Liver (tissue), 8 donors: ENCODE measurements at regions not wholly inside any gene's neighbourhood (a gene's known extent, or its start where the extent isn't known, plus 50 kb on each side); places are given as distances from the start of the nearest gene placed in this dataset.

ENCODE experiments used
- DNase-seq: peaks from one replicate; pipeline ENCODE4 v3.0.0-alpha.2; 2017; ENCODE audit warnings: low spot score
- H3K27ac ChIP-seq, 2 donors: one replicate each; pipeline ENCODE4 v1.7.0; 2013; ENCODE audit warnings: inconsistent platforms in 2 of 2, low read length in 2 of 2, control low read depth in 1 of 2, low read depth in 1 of 2, mild to moderate bottlenecking in 1 of 2
- H3K27me3 ChIP-seq, 4 donors: one replicate each; pipeline versions ENCODE4 v1.6.1 to v1.7.0; 2013; ENCODE audit warnings: low read length in 3 of 4, inconsistent platforms in 1 of 4, mild to moderate bottlenecking in 1 of 4, moderate library complexity in 1 of 4; ENCODE audit not compliant: control insufficient read depth in 4 of 4, insufficient read depth in 4 of 4
- H3K36me3 ChIP-seq, 4 donors: one replicate each; pipeline versions ENCODE4 v1.6.1 to v1.7.0; 2013; ENCODE audit warnings: low read length in 3 of 4, mild to moderate bottlenecking in 3 of 4, low read depth in 1 of 4, moderate library complexity in 1 of 4; ENCODE audit not compliant: control insufficient read depth in 4 of 4, insufficient read depth in 3 of 4
- H3K4me1 ChIP-seq, 4 donors: one replicate each; pipeline versions ENCODE4 v1.6.1 to v1.7.0; 2013; ENCODE audit warnings: low read length in 3 of 4, mild to moderate bottlenecking in 3 of 4, moderate library complexity in 1 of 4; ENCODE audit not compliant: control insufficient read depth in 4 of 4, insufficient read depth in 4 of 4
- H3K4me3 ChIP-seq, 3 donors: one replicate each; pipeline versions ENCODE4 v1.6.1 to v1.7.0; 2013; ENCODE audit warnings: low read length in 3 of 3, control low read depth in 1 of 3, low read depth in 1 of 3, mild to moderate bottlenecking in 1 of 3
- H3K9ac ChIP-seq, 2 donors: one replicate each; pipeline ENCODE4 v1.7.0; 2013; ENCODE audit warnings: low read length in 2 of 2, mild to moderate bottlenecking in 2 of 2, moderate library complexity in 2 of 2, control low read depth in 1 of 2, low read depth in 1 of 2
- H3K9me3 ChIP-seq, 4 donors: one replicate each; pipeline versions ENCODE4 v1.6.1 to v1.7.0; 2013; ENCODE audit warnings: low read length in 3 of 4; ENCODE audit not compliant: control insufficient read depth in 4 of 4
- EGR1 ChIP-seq, 2 donors: IDR thresholded peaks; 2 replicates each; pipeline ENCODE4 v1.6.1; 2016 to 2018; ENCODE audit warnings: antibody characterized with exemption in 2 of 2, low read depth in 2 of 2
- FOXA1 ChIP-seq: IDR thresholded peaks from 2 replicates; pipeline ENCODE4 v1.6.1; 2016; ENCODE audit warnings: antibody characterized with exemption
- GABPA ChIP-seq, 2 donors: IDR thresholded peaks in 1 of 2; conservative IDR thresholded peaks in 1 of 2; 2 replicates each; pipeline ENCODE4 v1.6.1; 2016; ENCODE audit warnings: antibody characterized with exemption in 2 of 2, mild to moderate bottlenecking in 1 of 2, moderate library complexity in 1 of 2
- HNF4A ChIP-seq, 2 donors: conservative IDR thresholded peaks; 2 replicates each; pipeline ENCODE4 v1.6.1; 2016; ENCODE audit warnings: antibody characterized with exemption in 2 of 2, mild to moderate bottlenecking in 2 of 2
- HNF4G ChIP-seq: IDR thresholded peaks from 2 replicates; pipeline ENCODE4 v1.6.1; 2016; ENCODE audit warnings: antibody characterized with exemption
- JUND ChIP-seq, 2 donors: IDR thresholded peaks; 2 replicates each; pipeline ENCODE4 v1.6.1; 2016; ENCODE audit warnings: antibody characterized with exemption in 2 of 2
- NR2F2 ChIP-seq: IDR thresholded peaks from 2 replicates; pipeline ENCODE4 v1.6.1; 2016; ENCODE audit warnings: antibody characterized with exemption
- SP1 ChIP-seq: IDR thresholded peaks from 2 replicates; pipeline ENCODE4 v1.6.1; 2018; ENCODE audit warnings: antibody characterized with exemption, mild to moderate bottlenecking
- TAF1 ChIP-seq: conservative IDR thresholded peaks from 2 replicates; pipeline ENCODE4 v1.6.1; 2016; ENCODE audit warnings: antibody characterized with exemption, mild to moderate bottlenecking
- YY1 ChIP-seq: IDR thresholded peaks from 2 replicates; pipeline ENCODE4 v1.6.1; 2016; ENCODE audit warnings: antibody characterized with exemption, mild to moderate bottlenecking
- ZBTB33 ChIP-seq: IDR thresholded peaks from 2 replicates; pipeline ENCODE4 v1.6.1; 2016; ENCODE audit warnings: antibody characterized with exemption
- WGBS: extraction: QIAGEN DNeasy Blood & Tissue Kit; methylation state at CpG from one replicate; pipeline ENCODE4 v1.1.7; 2013; 5-methylcytosine and 5-hydroxymethylcytosine counted together
- TF ChIP-seq, protein P1 (sequence below): IDR thresholded peaks from 2 replicates; pipeline ENCODE4 v1.6.1; 2016; ENCODE audit warnings: antibody characterized with exemption, mild to moderate bottlenecking
- TF ChIP-seq, protein P2 (sequence below): fragments of 150-350 bp; IDR thresholded peaks from 2 replicates; pipeline ENCODE4 v1.5.1; 2017; ENCODE audit warnings: improper control_type of control experiment, low read depth, low read length; ENCODE audit not compliant: missing input control
- TF ChIP-seq, protein P3 (sequence below): IDR thresholded peaks from 2 replicates; pipeline ENCODE4 v1.6.1; 2016; ENCODE audit warnings: antibody characterized with exemption
- donor health status: healthy.
- donor health status: healthy.
- donor health status: healthy.
- donor health status: healthy.
- donor health status: healthy.

GRCh38 chr10:58951746-58952145 is 224.7 kb upstream of the PHYHIPL start:
- no peak overlapping the region for H3K27ac ChIP-seq
- no peak for TF ChIP-seq SP1
- no peak for TF ChIP-seq ZBTB33
- TF ChIP-seq, protein P1, sequence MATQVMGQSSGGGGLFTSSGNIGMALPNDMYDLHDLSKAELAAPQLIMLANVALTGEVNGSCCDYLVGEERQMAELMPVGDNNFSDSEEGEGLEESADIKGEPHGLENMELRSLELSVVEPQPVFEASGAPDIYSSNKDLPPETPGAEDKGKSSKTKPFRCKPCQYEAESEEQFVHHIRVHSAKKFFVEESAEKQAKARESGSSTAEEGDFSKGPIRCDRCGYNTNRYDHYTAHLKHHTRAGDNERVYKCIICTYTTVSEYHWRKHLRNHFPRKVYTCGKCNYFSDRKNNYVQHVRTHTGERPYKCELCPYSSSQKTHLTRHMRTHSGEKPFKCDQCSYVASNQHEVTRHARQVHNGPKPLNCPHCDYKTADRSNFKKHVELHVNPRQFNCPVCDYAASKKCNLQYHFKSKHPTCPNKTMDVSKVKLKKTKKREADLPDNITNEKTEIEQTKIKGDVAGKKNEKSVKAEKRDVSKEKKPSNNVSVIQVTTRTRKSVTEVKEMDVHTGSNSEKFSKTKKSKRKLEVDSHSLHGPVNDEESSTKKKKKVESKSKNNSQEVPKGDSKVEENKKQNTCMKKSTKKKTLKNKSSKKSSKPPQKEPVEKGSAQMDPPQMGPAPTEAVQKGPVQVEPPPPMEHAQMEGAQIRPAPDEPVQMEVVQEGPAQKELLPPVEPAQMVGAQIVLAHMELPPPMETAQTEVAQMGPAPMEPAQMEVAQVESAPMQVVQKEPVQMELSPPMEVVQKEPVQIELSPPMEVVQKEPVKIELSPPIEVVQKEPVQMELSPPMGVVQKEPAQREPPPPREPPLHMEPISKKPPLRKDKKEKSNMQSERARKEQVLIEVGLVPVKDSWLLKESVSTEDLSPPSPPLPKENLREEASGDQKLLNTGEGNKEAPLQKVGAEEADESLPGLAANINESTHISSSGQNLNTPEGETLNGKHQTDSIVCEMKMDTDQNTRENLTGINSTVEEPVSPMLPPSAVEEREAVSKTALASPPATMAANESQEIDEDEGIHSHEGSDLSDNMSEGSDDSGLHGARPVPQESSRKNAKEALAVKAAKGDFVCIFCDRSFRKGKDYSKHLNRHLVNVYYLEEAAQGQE, result no peak
- no peak for TF ChIP-seq TAF1
- TF ChIP-seq HNF4A (conservative IDR thresholded peaks at IDR 0.05), result no peak
- no peak for TF ChIP-seq JUND (IDR thresholded peaks at IDR 0.05)
- no peak for TF ChIP-seq FOXA1
- no peak for TF ChIP-seq GABPA (IDR thresholded peaks at IDR 0.05 in 1 of 2, conservative IDR thresholded peaks at IDR 0.05 in 1 of 2)
- no peak for TF ChIP-seq EGR1 (IDR thresholded peaks at IDR 0.05; ENCODE audit: low read depth in 2 of 2)
- TF ChIP-seq, protein P2, sequence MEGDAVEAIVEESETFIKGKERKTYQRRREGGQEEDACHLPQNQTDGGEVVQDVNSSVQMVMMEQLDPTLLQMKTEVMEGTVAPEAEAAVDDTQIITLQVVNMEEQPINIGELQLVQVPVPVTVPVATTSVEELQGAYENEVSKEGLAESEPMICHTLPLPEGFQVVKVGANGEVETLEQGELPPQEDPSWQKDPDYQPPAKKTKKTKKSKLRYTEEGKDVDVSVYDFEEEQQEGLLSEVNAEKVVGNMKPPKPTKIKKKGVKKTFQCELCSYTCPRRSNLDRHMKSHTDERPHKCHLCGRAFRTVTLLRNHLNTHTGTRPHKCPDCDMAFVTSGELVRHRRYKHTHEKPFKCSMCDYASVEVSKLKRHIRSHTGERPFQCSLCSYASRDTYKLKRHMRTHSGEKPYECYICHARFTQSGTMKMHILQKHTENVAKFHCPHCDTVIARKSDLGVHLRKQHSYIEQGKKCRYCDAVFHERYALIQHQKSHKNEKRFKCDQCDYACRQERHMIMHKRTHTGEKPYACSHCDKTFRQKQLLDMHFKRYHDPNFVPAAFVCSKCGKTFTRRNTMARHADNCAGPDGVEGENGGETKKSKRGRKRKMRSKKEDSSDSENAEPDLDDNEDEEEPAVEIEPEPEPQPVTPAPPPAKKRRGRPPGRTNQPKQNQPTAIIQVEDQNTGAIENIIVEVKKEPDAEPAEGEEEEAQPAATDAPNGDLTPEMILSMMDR, result no peak
- no peak for TF ChIP-seq YY1
- TF ChIP-seq, protein P3, sequence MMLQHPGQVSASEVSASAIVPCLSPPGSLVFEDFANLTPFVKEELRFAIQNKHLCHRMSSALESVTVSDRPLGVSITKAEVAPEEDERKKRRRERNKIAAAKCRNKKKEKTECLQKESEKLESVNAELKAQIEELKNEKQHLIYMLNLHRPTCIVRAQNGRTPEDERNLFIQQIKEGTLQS, result no peak
- TF ChIP-seq HNF4G, result no peak
- no peak for TF ChIP-seq NR2F2

GRCh38 chr10:58952162-58952601 is 224.3 kb upstream of the PHYHIPL start:
- no peaks in the 10 kb centered on the region for H3K9me3 ChIP-seq
- peak; percentile 63 for TF ChIP-seq NR2F2
- TF ChIP-seq FOXA1, result no peak
- TF ChIP-seq, protein P1, result peak; percentile 34
- H3K27ac ChIP-seq, result no peak overlapping the region
- no peaks in the 10 kb centered on the region for H3K36me3 ChIP-seq
- no peak overlapping the region for H3K9ac ChIP-seq
- H3K27me3 ChIP-seq, result no peaks in the 10 kb centered on the region
- no peaks in the 10 kb centered on the region for H3K4me1 ChIP-seq
- no peak overlapping the region for H3K4me3 ChIP-seq
- DNase-seq, result no peak
- 61% methylated on average over 5 of the region's 5 CpGs for WGBS

More at GRCh38 chr10:58951746-58952145, 224.7 kb upstream of the PHYHIPL start:
- WGBS, result 86% methylated on average over 5 of the region's 5 CpGs
- no peaks in the 10 kb centered on the region for H3K27me3 ChIP-seq
- H3K4me1 ChIP-seq, result no peaks in the 10 kb centered on the region
- H3K36me3 ChIP-seq, result no peaks in the 10 kb centered on the region
- no peak for DNase-seq
- no peak overlapping the region for H3K9ac ChIP-seq
- H3K4me3 ChIP-seq, result no peak overlapping the region
- H3K9me3 ChIP-seq, result no peaks in the 10 kb centered on the region
